Activated CD4-positive, alpha-beta T cell treated with anti-CD3 and anti-CD28 coated beads for 1 hour (primary cell): ENCODE measurements at regions not wholly inside any gene's neighbourhood (a gene's known extent, or its start where the extent isn't known, plus 50 kb on each side); places are given as distances from the start of the nearest gene placed in this dataset.
"Not testable (repeated sequence)": the region's sequence is repeated elsewhere in the genome, so short reads cannot be mapped to it uniquely, and the experiment has no call there.

Source experiments
- DNase-seq: peaks from one replicate; pipeline ENCODE4 v3.0.0-alpha.2; 2020

DNA sequence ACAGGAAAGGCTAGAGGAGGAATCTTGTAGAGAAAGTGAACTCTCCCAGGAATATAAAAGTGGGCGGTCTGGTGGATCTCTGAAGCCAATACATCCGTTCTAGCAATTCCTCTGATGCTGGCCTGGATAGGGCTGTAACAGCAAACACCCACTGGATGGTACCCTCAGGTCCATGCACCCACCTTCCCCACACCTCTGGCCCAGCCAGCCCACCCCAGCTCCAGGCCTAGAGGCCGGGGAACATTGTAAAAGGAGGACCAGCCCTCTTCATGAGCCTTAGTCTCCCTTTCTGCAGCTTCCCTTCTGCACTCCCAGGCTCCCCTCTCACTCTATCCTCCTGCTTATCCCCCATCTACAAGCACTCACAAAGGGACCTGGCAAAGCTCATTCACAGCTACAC, 443.9 kb downstream of the BUD13 start:
- no peak for DNase-seq

DNA sequence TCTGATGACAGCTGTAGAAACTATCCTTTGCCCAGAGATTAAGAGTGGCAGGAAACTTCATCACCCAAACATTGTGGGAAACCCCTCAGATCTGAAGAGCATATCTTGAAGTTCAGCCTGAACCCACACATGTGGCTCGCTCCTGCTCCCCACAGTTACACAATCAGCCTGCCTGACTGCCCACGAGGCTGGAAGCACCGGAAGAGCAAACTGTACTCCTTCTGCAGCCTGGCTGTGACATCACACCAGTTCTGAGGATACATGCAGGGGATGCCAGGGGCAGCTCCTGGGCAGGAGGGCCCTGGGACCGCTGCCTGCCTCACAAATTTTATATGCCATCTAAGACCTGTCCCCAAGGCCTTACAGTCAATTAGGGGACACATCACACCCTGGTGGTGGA, 444.4 kb downstream of the BUD13 start:
- no peak for DNase-seq

DNA sequence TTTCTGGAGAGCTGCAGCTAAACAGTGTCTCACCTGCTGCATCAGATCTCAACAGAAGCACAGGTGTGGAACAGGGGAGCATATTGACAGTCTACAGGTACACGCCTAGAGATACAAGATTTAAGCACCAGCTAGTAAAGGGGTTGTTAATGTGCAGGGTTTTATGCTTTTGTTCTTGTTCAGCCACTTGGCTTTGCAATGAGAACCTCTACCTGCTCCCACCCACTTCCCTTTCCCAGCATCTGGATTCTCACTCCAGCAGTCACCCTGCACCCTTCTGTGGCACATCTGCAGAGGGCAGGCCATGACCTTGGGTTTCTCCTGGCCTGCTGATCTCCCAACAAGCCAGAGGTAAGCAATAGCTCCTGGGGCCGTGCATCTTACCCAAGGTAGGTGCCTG, 446.6 kb downstream of the BUD13 start:
- no peak for DNase-seq

DNA sequence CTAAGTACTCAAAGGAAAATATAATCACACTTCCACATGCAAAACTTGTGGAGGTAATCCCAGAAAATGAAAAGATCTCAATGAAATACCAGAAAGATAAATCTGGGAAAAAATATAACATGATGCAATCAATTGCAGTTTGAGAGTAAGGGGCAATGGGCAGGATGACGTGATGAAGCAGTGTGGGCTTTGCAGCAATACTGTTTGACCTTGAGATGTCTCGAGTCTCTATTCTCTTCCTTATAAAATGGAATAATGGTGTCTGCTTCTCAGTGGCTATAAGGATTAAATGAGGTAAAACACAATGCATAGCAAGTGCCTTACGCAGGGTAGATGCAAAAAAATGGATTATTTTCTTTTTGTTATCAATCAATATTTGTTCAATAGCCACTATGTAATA, 447.5 kb downstream of the BUD13 start:
- DNase-seq = no peak

DNA sequence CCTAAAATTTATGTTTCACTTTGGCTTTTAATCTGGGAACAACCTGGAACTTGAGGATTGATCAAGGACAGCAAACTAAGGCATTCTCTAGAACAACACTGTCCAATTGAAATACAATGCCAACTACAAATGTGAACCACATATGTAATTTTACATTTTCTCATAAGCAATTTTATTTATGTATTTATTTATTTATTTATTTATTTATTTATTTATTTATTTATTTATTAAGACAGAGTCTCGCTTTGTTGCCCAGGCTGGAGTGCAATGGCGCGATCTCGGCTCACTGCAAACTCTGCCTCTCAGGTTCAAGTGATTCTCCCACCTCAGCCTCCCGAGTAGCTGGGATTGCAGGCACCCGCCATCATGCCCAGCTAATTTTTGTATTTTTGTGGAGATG, 448.7 kb downstream of the BUD13 start:
- not testable (repeated sequence) for DNase-seq

DNA sequence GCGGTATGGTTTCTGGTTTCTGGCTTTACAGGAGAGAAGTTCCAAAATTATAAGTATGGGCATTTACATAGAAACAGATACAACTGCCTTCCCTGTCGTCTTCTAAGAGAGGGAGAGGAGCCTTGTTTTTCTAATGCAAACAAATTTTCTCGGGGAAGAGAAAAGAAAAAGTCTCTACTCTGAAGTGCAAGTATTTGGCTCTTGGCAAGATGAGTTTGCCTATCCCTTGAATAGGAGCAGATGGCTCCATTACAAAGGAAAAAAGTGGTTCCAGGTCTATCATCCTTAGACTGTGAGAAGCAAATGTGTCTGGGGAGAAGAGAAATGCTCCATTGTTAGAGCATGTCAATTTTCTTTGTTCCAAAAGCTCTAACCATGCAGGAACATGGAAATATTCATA, 455.6 kb downstream of the BUD13 start:
- DNase-seq = no peak

DNA sequence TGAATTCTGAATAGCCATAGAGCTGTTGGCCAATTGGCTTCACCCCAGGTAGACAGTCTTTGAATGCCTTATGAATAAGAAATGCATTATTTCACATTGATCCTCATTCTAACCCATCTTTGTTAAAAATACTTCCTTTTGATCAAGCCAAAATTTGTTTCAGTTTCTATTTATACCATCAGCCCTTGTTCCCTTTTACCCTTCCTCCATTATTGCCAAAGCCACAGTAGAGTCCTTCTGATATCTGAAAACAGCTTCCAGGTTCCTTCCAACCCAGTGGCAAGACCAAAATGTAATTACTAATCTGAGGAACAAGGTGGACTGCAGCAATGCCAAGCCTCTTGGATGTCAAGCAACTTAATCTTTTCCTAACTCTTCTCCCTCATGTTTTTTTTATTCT, 458.8 kb downstream of the BUD13 start:
- DNase-seq = no peak

DNA sequence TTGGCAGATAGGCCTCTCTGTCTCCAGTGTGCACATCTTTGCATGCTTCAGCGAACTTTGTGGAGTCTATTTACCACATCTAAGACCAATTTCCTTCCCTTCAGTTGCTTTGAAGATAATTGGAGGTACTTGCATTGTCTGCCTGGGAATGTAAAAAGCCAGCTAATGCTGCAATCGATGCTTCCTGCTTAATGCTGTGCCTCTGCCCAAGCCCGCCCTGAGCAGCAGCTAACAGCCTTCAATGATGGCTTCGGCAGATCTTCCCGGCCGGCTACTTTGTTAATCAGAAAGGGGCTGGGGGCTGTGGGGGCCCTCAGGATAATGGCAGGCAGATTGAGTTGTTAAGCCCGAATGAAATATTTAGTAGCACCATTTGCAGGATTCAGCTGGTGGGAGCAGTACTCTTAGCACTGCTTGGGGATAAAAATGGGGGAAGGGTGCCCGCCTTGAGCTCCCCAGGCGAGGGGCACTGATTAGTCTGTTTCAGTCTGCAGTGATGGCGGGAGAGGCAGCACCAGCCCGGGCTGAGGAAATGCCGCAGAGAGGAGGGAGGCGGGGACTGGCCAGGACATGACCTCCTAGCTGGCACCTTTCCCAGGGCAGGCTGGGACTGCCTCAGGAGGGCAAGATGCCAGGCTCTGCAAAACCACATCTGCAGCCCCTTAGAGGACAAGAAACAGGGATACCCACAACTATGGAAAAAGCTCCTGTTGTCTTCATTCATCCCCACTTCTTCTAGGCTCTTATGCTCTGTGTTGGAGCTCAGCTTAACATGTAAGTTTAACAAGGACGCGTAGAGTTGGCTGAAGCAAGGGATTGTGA, 460.0 kb downstream of the BUD13 start:
- DNase-seq = no peak

DNA sequence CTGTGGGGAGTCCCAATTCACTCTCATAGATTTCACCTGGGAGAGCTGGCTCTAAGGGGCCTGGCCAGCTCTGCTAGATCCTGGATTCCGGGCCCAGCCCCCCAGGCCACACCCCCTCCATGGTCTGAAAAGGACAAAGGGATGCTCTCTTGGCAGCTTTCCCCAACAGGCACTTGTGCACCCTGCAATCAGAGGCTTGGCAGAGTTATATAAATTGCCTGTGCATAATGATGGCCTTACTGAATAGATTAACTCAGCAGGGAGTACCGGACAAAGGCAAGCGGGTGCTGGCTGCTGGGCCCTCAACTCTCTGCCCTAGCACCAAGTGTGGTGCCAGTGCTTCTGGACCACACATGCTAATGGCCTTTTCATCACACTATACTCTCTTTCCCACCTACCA, 461.6 kb downstream of the BUD13 start:
- DNase-seq = no peak

DNA sequence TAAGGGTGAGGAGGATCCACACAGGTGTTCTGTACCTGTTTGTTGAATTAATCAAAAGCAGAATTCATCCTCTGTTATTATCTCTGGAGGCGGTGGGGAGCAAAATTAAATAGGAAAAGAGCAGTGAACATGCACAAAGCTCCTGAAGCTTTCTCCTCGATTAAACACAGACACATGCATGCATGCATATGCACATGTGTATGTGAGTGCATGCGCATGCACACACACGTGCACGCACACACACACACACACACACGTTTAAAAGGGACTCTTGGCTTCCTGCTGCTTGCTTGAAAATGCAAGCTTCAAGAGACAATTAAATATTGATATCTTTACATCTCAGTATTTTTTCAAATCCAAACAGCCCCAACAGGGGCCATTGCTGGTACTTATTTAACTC, 462.1 kb downstream of the BUD13 start:
- no peak for DNase-seq

DNA sequence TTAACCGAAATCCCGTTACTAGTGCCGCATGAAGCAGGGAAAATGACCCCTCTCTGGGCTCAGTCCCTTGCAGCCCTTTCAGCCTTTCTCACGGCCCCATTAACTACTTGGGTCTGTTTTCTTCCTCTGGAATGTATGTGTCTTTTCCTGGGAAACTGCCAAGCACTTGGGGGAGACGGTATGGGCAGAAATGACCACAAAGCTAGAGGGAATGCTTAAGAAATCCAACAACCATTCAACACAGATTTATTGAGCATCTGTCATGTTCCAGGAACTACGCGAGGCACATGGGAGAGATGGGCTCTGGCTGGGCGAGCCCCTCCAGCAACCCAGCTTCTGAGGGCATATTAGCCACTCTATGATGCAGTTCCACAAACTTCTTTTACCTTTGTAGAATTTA, 462.6 kb downstream of the BUD13 start:
- no peak for DNase-seq

DNA sequence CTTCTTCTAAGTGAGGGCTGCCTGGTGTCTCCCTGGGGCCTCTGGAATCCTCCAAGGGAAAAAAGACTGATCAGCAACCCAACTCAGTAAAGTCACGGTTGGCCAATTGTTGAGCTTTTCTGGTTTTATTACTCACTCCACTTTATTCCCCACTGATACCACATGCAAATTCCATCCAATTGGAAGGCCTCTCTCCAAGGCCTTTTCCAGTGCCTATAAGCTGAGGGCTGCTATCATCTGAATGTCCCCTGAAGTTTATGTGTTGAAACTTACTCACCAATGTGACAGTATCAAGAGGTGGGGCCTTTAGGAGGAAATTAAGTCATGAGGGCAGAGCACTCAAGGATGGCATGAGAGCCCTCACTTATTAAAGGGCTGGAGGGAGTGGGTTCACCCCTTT, 463.3 kb downstream of the BUD13 start:
- DNase-seq = no peak

DNA sequence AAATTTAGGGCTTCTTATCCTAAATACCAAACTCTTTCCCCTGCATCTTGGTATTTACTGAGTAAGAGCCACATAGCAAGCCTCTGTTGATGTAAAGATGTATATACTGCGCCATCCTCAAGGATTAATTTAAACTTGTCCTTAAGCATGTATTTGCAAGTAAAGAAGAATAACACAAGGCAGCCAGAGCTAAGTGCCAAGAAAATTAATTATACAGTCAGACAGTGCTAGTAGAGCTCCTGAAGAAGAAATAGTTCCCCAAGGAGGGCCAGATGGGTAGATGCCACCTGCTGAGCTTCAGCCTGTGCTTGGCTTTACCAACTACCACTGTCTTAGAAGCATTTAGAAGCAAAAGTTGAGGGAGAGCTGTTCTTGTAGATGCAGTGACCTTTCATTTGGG, 470.0 kb downstream of the BUD13 start:
- DNase-seq = no peak

DNA sequence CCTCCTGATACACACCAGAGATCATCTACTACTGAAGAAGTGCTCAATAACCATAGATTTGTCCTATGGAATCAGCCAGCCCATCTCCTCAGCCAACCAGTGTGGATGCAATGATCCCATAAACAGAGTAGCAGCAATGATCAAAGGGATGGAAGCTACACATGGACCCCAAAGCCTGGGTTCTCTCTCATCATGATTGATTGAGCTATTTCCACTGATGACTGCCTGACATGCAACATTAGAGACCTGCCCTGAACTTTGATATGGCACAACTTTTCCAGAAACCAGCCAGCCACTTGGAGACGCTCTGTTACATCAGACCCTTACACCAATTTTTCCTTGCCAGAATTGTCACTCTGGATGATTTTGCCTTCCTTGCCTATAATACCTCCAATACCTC, 471.6 kb downstream of the BUD13 start:
- no peak for DNase-seq

DNA sequence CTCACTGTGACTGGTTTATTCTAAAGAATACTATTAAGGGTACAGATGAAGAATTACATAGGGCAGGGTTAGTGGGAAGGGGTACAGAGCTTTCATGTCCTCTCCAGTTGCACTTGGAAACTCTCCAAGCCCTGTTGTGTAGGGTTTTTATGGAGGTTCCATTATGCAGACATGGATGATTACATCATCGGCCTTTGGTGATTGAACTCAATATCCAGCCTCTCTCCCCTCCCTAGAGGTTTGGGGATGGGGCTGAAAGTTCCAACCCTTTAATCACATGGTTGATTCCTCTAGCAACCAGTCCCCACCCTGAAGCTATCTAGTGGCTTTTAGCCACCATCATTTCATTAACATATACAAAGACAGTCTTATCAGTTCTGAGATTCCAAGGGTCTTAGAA, 472.6 kb downstream of the BUD13 start:
- no peak for DNase-seq

DNA sequence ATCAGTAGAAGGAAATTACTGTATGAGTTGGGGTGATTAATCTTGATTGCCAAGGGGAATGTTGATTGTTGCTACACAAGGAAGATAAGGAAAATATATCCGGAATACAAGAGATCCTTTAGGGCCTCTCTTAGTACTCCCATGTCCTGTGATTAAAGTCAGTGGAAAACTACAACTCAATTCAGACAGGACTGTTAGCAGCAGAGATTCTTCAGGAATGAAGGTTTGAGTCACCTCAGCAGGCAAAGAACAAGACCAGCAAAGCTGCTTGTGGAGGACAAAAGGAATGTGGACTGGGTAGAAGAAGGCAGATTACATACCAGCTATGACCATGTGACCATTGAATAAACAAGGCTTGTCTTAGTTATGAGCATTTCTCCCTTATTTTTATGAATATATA, 478.2 kb downstream of the BUD13 start:
- no peak for DNase-seq

DNA sequence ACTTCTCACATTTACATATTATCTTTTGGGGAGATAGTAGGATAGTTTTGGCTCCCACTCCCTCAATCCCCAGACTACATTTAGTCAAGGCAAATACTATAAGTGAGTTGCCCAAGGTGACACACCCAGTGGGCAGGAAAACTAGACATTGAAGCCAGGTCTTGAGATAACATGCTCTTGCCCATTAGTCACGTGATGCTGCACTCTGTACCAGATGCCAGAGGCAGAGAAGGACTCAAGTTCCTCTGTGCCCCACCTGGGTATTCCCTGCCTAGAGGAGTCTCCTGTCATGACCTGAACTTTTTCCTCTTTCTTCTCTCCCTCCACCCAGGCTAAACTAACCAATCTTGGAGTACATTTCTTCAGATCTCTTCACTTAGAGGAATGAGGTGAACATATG, 484.9 kb downstream of the BUD13 start:
- no peak for DNase-seq

DNA sequence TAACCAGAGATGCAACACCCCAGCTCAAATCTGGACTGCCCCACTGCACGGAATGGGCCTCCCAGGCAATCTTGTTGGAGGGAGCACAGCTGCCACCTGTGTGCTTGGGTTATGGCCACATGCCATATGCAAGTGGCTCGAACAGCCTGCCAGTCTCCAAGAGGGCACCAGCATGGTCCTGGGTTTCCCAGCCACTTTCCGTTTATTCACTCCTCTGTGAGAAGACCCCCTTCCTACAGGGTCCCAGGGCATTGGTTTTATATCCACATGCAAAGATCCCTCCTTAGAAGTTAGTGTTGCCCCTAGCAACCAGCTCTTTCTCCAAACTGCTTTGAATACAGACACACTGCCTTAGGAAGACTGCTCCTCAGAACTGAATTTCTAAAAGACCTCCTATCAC, 487.8 kb downstream of the BUD13 start:
- no peak for DNase-seq

DNA sequence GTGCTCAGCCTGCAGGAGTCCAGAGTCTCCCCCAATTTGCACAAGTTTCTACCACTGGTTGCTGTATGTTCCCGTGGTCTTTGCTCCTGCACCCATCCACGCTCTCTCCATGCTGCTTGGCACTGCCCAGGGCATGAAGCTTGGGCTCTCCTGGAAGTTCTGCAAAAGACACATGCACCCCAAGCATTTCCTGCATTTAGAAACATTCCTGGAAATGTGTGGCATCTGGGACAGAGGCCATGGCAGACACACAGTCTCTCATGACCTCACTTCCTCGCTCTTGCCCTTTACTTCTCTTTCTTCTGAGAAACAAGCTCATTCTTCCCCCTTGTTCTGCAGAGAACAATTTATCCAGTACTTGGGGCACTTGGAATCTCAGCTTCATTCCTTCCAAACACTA, 489.5 kb downstream of the BUD13 start:
- DNase-seq = no peak

DNA sequence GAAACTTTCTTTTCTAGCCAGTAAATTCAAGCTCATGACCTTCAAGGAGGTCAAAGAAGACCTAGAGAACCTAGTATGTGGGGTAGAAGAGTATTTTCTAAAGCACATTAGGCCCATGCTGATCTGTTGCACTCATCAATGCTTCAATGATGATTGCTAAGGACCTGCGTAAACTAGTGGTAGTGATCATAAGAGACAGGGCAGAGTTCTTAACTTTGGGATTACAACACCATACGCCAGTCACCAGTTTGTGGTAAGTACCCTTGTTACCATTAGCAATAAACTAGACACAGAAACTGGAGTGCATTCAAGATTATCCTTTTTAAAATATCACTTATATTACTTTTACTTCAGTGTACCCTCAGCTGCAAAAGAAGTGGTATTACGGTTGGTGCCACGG, 490.3 kb downstream of the BUD13 start:
- DNase-seq = no peak

DNA sequence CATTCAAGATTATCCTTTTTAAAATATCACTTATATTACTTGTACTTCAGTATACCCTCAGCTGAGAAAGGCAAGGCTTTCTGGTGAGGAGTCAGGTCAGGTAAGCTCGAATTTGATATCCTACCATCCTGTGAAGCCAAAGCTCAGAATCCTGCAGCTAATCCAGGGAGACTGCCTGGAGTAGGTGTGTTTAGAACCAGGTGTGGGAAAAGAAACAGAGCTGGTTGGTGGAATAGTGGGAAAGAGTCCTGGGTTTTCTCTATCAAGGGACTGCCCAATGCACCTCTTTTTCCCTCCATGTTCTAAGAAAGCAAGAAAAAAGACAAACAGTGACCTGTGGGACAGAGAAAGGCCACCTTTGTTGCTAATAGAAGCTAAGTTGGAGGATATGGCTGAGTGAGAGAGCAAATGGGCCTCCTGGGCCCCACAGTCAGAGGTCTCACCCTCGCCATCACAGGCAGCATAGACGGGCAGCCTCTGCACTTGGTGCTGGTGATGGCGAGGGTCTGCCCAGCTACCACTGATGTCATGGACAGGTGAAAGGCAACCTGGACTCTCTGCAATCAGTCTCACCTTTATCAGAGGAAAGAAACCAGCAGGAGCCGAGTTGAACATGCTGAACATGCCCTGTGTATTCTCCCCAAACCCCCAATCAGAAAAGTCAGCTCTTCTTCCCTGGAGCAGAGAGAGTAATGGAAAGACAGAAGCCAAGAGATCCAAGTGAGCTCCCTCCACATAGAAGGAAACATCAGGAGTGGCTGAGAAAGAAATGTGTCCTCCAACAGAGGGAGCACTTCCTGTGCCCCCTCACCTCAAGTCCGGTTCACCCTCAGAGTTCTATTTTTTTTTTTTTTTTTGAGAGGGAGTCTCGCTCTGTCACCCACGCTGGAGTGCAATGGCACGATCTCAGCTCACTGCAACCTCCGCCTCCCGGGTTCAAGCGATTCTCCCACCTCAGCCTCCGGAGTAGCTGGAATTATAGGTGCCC, 491.3 kb downstream of the BUD13 start:
- no peak for DNase-seq

DNA sequence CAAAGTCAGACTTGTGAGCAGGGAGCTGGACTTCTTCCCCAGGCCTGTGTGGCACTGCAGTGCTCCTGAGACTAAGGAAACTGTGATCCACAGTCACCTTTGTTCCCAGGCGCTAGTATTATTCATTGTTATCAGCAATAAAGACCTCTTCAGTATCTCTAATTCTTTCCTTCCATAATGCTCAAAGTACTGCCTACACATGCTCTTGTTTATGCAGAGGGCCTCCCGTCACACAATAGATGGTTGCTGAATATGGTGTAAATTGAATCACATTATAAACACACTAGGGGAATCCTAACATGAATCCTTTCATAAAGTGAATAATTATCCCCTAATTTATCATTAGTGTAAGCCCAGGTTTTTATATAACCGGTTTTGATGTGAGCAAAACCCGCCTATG, 493.3 kb downstream of the BUD13 start:
- no peak for DNase-seq

DNA sequence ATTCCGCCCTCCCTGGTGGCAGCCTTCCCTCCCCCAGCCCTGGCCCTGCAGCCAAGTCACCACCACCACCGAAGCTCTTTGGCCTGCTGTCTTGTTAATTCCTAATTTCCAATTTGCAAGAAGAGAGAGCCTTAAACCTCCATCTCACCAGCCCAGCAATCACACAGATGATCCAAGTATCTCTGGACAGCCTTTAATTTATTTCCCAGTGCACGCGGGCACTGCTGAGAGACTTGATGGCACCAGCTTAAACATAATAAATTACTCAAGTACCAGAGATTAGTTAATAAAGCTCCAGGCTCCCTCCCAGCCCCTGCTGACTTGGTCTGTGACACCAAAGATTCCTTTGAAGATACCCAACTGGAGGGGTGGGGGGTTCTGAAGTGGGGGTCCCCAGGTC, 494.7 kb downstream of the BUD13 start:
- no peak for DNase-seq
